ENCODE measurements at regions not wholly inside any gene's neighbourhood (a gene's known extent, or its start where the extent isn't known, plus 50 kb on each side); places are given as distances from the start of the nearest gene placed in this dataset.

DNA sequence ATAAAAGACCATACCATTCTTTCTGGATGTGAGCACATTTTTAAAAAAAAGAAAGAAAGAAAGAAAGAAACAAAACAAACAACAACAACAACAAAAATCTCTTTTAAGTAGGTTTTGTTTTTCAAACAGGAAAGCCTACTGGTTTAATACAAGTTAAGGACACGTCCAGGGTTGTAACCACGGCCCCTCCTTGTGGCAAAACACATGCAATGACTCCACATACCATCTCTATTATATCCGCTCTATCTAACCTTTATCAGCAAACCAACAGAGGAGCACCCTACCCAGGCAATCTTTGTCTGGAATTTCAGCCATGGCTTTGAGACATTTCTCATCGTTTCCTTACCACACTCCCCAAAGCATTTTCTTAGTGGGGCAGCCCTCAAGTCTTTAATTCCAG, 360.5 kb upstream of the TMPO start:
- H3K4me3 ChIP-seq (ENCODE audit: control insufficient read depth in 1 of 7, extremely low read depth in 1 of 7, insufficient read depth in 4 of 7, low read depth in 2 of 7, low read length in 6 of 7): no peak overlapping the region
- no peak overlapping the region for H3K27ac ChIP-seq (ENCODE audit: insufficient read depth in 1 of 2, low read depth in 1 of 2, low read length in 2 of 2, poor library complexity in 1 of 2, severe bottlenecking in 2 of 2)
- POLR2A ChIA-PET: no interaction called here
- CTCF ChIA-PET: interaction anchor here (0.9 kb wide), 1 partner anchor 13 kb away, joined by 3 read pairs; no protein-coding TSS in a partner anchor
- H3K4me1 ChIP-seq (ENCODE audit: control extremely low read depth in 1 of 4, control insufficient read depth in 4 of 4, insufficient read depth in 4 of 4, low read length in 3 of 4): no peaks in the 10 kb centered on the region
- no peak for DNase-seq
- no peaks in the 10 kb centered on the region for H3K36me3 ChIP-seq (ENCODE audit: control insufficient read depth in 4 of 4, insufficient read depth in 4 of 4, low read length in 3 of 4)
- H3K27me3 ChIP-seq (replicated peaks in 2 of 5; ENCODE audit: control insufficient read depth in 4 of 5, insufficient read depth in 5 of 5, low read length in 4 of 5): peaks cover 0 to 2% (median 0%) of the 10 kb centered on the region in 5 experiments
- H3K9me3 ChIP-seq (ENCODE audit: control extremely low read depth in 1 of 5, control insufficient read depth in 4 of 5, insufficient read depth in 2 of 5, low read depth in 1 of 5, low read length in 4 of 5): no peaks in the 10 kb centered on the region
- 38% methylated on average over 4 of the region's 4 CpGs for WGBS (ENCODE audit: insufficient coverage)

DNA sequence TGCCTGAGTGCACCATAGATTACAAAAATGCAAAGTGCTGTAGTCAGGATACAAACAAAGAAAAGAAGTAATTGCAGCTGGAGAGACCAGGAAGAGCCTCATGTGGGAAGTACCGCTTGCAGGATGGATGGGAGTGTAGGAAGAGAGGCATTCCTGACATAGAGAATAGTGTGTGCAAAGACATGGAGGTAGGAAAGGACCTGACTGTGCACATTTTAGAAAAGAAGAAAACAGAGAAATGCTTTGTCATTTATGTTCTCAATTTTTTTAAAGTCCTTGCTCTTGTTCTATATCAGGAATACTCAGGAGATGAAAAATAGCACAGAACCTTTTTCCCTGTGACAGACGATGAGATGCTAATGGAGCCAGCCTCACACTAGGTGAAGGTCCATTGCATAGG, 358.7 kb upstream of the TMPO start:
- ChIA-PET CTCF (no interaction called here), POLR2A (no interaction called here)
- H3K4me1 ChIP-seq (ENCODE audit: control extremely low read depth in 1 of 4, control insufficient read depth in 4 of 4, insufficient read depth in 4 of 4, low read length in 3 of 4): no peaks in the 10 kb centered on the region
- no peak overlapping the region for H3K27ac ChIP-seq (ENCODE audit: insufficient read depth in 1 of 2, low read depth in 1 of 2, low read length in 2 of 2, poor library complexity in 1 of 2, severe bottlenecking in 2 of 2)
- WGBS (ENCODE audit: insufficient coverage): 100% methylated on average over 1 of the region's 2 CpGs
- no peaks in the 10 kb centered on the region for H3K9me3 ChIP-seq (ENCODE audit: control extremely low read depth in 1 of 5, control insufficient read depth in 4 of 5, insufficient read depth in 2 of 5, low read depth in 1 of 5, low read length in 4 of 5)
- H3K4me3 ChIP-seq (ENCODE audit: control insufficient read depth in 1 of 7, extremely low read depth in 1 of 7, insufficient read depth in 4 of 7, low read depth in 2 of 7, low read length in 6 of 7): no peak overlapping the region
- DNase-seq: no peak
- H3K27me3 ChIP-seq (replicated peaks in 2 of 5; ENCODE audit: control insufficient read depth in 4 of 5, insufficient read depth in 5 of 5, low read length in 4 of 5): peaks cover 0 to 2% (median 0%) of the 10 kb centered on the region in 5 experiments
- H3K36me3 ChIP-seq (ENCODE audit: control insufficient read depth in 4 of 4, insufficient read depth in 4 of 4, low read length in 3 of 4): no peaks in the 10 kb centered on the region

DNA sequence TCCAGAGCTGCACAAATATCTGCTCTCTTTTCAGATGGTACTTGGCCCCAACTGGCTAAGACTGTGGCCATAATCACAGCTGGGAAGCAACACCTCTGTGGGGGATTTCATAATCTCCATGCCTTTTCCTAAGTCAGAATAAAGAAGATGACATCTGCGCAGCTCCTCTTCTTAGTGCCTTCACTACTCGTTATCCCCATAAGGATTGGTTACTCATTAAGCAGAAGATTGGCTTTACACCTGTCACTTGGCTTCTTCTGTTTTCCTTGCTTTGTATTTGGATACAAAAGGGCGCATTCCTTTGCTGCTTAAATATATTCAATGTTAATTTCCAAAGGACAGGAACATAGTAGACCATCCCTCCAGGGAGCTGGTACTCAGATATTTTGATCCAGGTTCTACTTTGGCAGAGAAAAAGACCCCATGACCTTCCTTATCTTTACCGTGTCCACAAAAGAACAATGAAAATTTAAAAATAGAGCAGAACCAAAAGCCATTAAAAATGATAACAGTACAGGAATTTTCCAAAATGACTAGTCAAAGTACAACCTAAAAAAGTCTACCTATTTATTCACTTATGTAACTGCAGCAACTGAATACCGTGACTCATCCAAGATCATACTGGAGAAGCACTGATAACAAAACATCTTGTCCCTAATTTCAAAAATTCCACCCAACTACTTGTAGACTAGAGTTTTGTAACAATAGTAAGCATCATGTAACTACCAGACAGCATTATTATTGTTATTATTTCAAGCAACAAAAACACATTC, 352.3 kb upstream of the TMPO start:
- Histone ChIP-seq H3K4me1 (ENCODE audit: control extremely low read depth in 1 of 4, control insufficient read depth in 4 of 4, insufficient read depth in 4 of 4, low read length in 3 of 4) (no peaks in the 10 kb centered on the region), H3K4me3 (ENCODE audit: control insufficient read depth in 1 of 7, extremely low read depth in 1 of 7, insufficient read depth in 4 of 7, low read depth in 2 of 7, low read length in 6 of 7) (no peak overlapping the region), H3K27ac (ENCODE audit: insufficient read depth in 1 of 2, low read depth in 1 of 2, low read length in 2 of 2, poor library complexity in 1 of 2, severe bottlenecking in 2 of 2) (no peak overlapping the region), H3K9me3 (ENCODE audit: control extremely low read depth in 1 of 5, control insufficient read depth in 4 of 5, insufficient read depth in 2 of 5, low read depth in 1 of 5, low read length in 4 of 5) (no peaks in the 10 kb centered on the region), H3K27me3 (replicated peaks in 2 of 5; ENCODE audit: control insufficient read depth in 4 of 5, insufficient read depth in 5 of 5, low read length in 4 of 5) (peaks cover 0 to 2% (median 0%) of the 10 kb centered on the region in 5 experiments), H3K36me3 (ENCODE audit: control insufficient read depth in 4 of 4, insufficient read depth in 4 of 4, low read length in 3 of 4) (no peaks in the 10 kb centered on the region)
- WGBS (ENCODE audit: insufficient coverage): 93% methylated on average over 4 of the region's 5 CpGs
- DNase-seq: no peak
- POLR2A ChIA-PET: no interaction called here
- CTCF ChIA-PET: no interaction called here

GRCh38 chr12:98172304-98172703, 343.1 kb upstream of the TMPO start:
- POLR2A ChIA-PET: no interaction called here
- Histone ChIP-seq H3K9me3 (ENCODE audit: control extremely low read depth in 1 of 5, control insufficient read depth in 4 of 5, insufficient read depth in 2 of 5, low read depth in 1 of 5, low read length in 4 of 5) (no peaks in the 10 kb centered on the region), H3K36me3 (ENCODE audit: control insufficient read depth in 4 of 4, insufficient read depth in 4 of 4, low read length in 3 of 4) (no peaks in the 10 kb centered on the region), H3K4me3 (ENCODE audit: control insufficient read depth in 1 of 7, extremely low read depth in 1 of 7, insufficient read depth in 4 of 7, low read depth in 2 of 7, low read length in 6 of 7) (no peak overlapping the region), H3K4me1 (ENCODE audit: control extremely low read depth in 1 of 4, control insufficient read depth in 4 of 4, insufficient read depth in 4 of 4, low read length in 3 of 4) (no peaks in the 10 kb centered on the region), H3K27ac (ENCODE audit: insufficient read depth in 1 of 2, low read depth in 1 of 2, low read length in 2 of 2, poor library complexity in 1 of 2, severe bottlenecking in 2 of 2) (no peak overlapping the region), H3K27me3 (replicated peaks in 2 of 5; ENCODE audit: control insufficient read depth in 4 of 5, insufficient read depth in 5 of 5, low read length in 4 of 5) (peaks cover 0 to 5% (median 0%) of the 10 kb centered on the region in 5 experiments)
- WGBS (ENCODE audit: insufficient coverage): 100% methylated on average over 2 of the region's 2 CpGs
- CTCF ChIA-PET: no interaction called here
- DNase-seq: no peak

DNA sequence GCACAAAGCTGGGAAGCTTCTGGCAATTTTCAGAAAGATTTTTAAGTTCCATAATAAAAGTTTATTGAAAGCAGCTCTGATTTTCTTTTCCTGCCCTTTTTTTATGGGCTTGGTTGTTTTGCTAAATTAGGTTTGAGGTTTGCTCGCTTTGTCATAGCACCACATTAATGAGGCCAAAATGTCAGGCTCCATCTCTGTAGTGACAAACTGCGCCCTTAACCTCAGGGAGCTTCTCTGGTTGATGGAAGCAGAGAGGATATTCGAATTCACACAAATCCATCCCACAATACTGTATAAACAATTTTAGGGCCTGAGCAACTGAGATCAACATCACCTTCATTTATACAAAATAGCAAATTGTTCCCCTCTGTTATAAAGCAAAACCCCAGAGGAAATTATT, 342.6 kb upstream of the TMPO start:
- Histone ChIP-seq H3K4me3 (ENCODE audit: control insufficient read depth in 1 of 7, extremely low read depth in 1 of 7, insufficient read depth in 4 of 7, low read depth in 2 of 7, low read length in 6 of 7) (no peak overlapping the region), H3K36me3 (ENCODE audit: control insufficient read depth in 4 of 4, insufficient read depth in 4 of 4, low read length in 3 of 4) (no peaks in the 10 kb centered on the region), H3K9me3 (ENCODE audit: control extremely low read depth in 1 of 5, control insufficient read depth in 4 of 5, insufficient read depth in 2 of 5, low read depth in 1 of 5, low read length in 4 of 5) (no peaks in the 10 kb centered on the region), H3K27ac (ENCODE audit: insufficient read depth in 1 of 2, low read depth in 1 of 2, low read length in 2 of 2, poor library complexity in 1 of 2, severe bottlenecking in 2 of 2) (no peak overlapping the region), H3K4me1 (ENCODE audit: control extremely low read depth in 1 of 4, control insufficient read depth in 4 of 4, insufficient read depth in 4 of 4, low read length in 3 of 4) (no peaks in the 10 kb centered on the region), H3K27me3 (replicated peaks in 2 of 5; ENCODE audit: control insufficient read depth in 4 of 5, insufficient read depth in 5 of 5, low read length in 4 of 5) (peaks cover 0 to 5% (median 0%) of the 10 kb centered on the region in 5 experiments)
- DNase-seq: no peak
- 100% methylated on average over 2 of the region's 3 CpGs for WGBS (ENCODE audit: insufficient coverage)
- ChIA-PET POLR2A (no interaction called here), CTCF (no interaction called here)

DNA sequence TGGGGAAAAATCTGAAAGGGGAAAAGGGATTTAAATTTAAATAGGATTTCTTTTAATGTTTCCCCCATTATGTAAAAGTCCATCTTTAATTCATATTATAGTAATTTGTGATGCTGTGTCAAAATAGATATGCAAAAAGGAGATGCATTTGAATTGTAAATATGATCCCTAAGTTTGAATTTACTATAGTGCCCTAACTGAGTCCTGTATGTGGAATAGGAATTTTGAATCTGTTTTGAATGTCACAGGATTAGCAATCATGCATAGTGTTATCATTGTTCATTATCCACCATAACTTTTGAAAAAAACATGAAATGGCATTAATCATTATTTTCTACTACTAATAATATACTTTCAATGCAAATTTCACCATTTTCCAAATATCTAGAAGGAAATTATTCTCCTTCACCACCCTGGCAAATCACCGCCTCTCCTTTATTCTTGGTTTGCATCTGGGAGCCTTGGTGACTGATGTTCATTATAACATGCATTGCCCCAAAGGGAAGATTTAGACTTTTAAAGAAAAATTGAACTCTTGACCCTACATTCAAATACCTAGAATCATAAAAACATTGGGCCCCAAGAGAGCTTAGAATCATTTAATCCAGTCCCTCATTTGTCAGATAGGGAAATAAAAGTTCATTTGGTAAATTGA, 341.5 kb upstream of the TMPO start:
- H3K27ac ChIP-seq (ENCODE audit: insufficient read depth in 1 of 2, low read depth in 1 of 2, low read length in 2 of 2, poor library complexity in 1 of 2, severe bottlenecking in 2 of 2): no peak overlapping the region
- ChIA-PET CTCF (no interaction called here), POLR2A (no interaction called here)
- H3K36me3 ChIP-seq (ENCODE audit: control insufficient read depth in 4 of 4, insufficient read depth in 4 of 4, low read length in 3 of 4): no peaks in the 10 kb centered on the region
- H3K27me3 ChIP-seq (replicated peaks in 2 of 5; ENCODE audit: control insufficient read depth in 4 of 5, insufficient read depth in 5 of 5, low read length in 4 of 5): peaks cover 0 to 5% (median 0%) of the 10 kb centered on the region in 5 experiments
- no peak for DNase-seq
- H3K9me3 ChIP-seq (ENCODE audit: control extremely low read depth in 1 of 5, control insufficient read depth in 4 of 5, insufficient read depth in 2 of 5, low read depth in 1 of 5, low read length in 4 of 5): no peaks in the 10 kb centered on the region
- H3K4me1 ChIP-seq (ENCODE audit: control extremely low read depth in 1 of 4, control insufficient read depth in 4 of 4, insufficient read depth in 4 of 4, low read length in 3 of 4): no peaks in the 10 kb centered on the region
- no CpG with 5 or more reads among the region's 1 CpG for WGBS (ENCODE audit: insufficient coverage)
- H3K4me3 ChIP-seq (ENCODE audit: control insufficient read depth in 1 of 7, extremely low read depth in 1 of 7, insufficient read depth in 4 of 7, low read depth in 2 of 7, low read length in 6 of 7): no peak overlapping the region

DNA sequence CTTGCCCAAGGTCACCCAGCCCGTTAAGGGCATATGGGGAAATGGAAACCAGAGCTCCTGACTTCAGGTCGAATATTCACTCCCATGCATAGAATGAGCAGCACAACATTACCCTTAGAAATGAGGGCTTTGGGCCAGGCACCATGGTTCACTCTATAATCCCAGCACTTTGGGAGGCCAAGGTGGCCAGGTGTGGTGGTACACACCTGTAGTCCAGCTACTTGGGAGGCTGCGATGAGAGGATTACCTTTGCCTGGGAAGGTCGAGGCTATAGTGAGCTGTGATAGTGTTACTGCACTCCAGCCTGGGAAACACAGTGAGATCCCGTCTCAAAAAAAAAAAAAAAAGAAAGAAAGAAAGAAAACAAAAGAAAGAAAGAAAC, 341.0 kb upstream of the TMPO start:
- POLR2A ChIA-PET: no interaction called here

More for the DNA sequence above, 341.0 kb upstream of the TMPO start:
- Histone ChIP-seq H3K4me1 (ENCODE audit: control extremely low read depth in 1 of 4, control insufficient read depth in 4 of 4, insufficient read depth in 4 of 4, low read length in 3 of 4) (no peaks in the 10 kb centered on the region), H3K27me3 (replicated peaks in 2 of 5; ENCODE audit: control insufficient read depth in 4 of 5, insufficient read depth in 5 of 5, low read length in 4 of 5) (peaks cover 0 to 5% (median 0%) of the 10 kb centered on the region in 5 experiments), H3K9me3 (ENCODE audit: control extremely low read depth in 1 of 5, control insufficient read depth in 4 of 5, insufficient read depth in 2 of 5, low read depth in 1 of 5, low read length in 4 of 5) (no peaks in the 10 kb centered on the region), H3K36me3 (ENCODE audit: control insufficient read depth in 4 of 4, insufficient read depth in 4 of 4, low read length in 3 of 4) (no peaks in the 10 kb centered on the region), H3K27ac (ENCODE audit: insufficient read depth in 1 of 2, low read depth in 1 of 2, low read length in 2 of 2, poor library complexity in 1 of 2, severe bottlenecking in 2 of 2) (no peak overlapping the region), H3K4me3 (ENCODE audit: control insufficient read depth in 1 of 7, extremely low read depth in 1 of 7, insufficient read depth in 4 of 7, low read depth in 2 of 7, low read length in 6 of 7) (no peak overlapping the region)
- WGBS (ENCODE audit: insufficient coverage): 85% methylated on average over 4 of the region's 5 CpGs
- no peak for DNase-seq
- CTCF ChIA-PET: no interaction called here
